Prostate gland (tissue), 2 donors: ENCODE measurements at regions not wholly inside any gene's neighbourhood (a gene's known extent, or its start where the extent isn't known, plus 50 kb on each side); places are given as distances from the start of the nearest gene placed in this dataset.

Experiments used
- DNase-seq: peaks from one replicate; pipeline ENCODE4 v3.0.0-alpha.2; 2019; ENCODE audit warnings: low spot score
- H3K27ac ChIP-seq, 2 donors: fragments of 200-600 bp; sonication (generic); 2 replicates each; pipeline ENCODE4 v1.5.1; 2017 to 2019
- H3K27me3 ChIP-seq: fragments of 200-600 bp; sonication (generic); replicated peaks from 2 replicates; pipeline ENCODE4 v1.5.1; 2019; ENCODE audit not compliant: insufficient read depth
- H3K36me3 ChIP-seq, 2 donors: fragments of 200-600 bp; sonication (generic); 1 replicate in 1 of 2; 2 replicates in 1 of 2; pipeline versions ENCODE4 v1.5.1 to v1.8.1; 2017 to 2019
- H3K4me1 ChIP-seq: fragments of 200-600 bp; sonication (generic); replicated peaks from 2 replicates; pipeline ENCODE4 v1.5.1; 2019
- H3K4me3 ChIP-seq, 2 donors: fragments of 200-600 bp; sonication (generic); 2 replicates each; pipeline ENCODE4 v1.5.1; 2017 to 2019
- H3K9me3 ChIP-seq: fragments of 200-600 bp; sonication (generic); 2 replicates; pipeline ENCODE4 v1.5.1; 2017
- POLR2A ChIP-seq: fragments of 450-650 bp; IDR thresholded peaks from one replicate; pipeline ENCODE4 v1.6.1; 2016; ENCODE audit warnings: antibody characterized with exemption, mild to moderate bottlenecking
- POLR2AphosphoS5 ChIP-seq: sonication (generic); formaldehyde crosslinking; IDR thresholded peaks from one replicate; pipeline ENCODE4 v1.6.1; 2017; ENCODE audit warnings: antibody characterized with exemption
- WGBS: methylation state at CpG from one replicate; pipeline ENCODE4 v1.1.5; 2018; 5-methylcytosine and 5-hydroxymethylcytosine counted together
- intact Hi-C: fragments of 100-400 bp; cut with DNase I; formaldehyde crosslinking; loops from one replicate; pipeline ENCODE4 v1.14.2; 2022
- TF ChIP-seq, protein P1 (sequence below), 4 experiments: fragments of 200-600 bp in 2 of 4; fragments of 450-650 bp in 2 of 4; sonication (generic) in 2 of 4; IDR thresholded peaks; 1 replicate in 3 of 4; 2 replicates in 1 of 4; pipeline ENCODE4 v1.5.1; 2016 to 2019; ENCODE audit warnings: antibody characterized with exemption in 4 of 4, mild to moderate bottlenecking in 2 of 4, moderate library complexity in 2 of 4

- TF ChIP-seq, protein P1, sequence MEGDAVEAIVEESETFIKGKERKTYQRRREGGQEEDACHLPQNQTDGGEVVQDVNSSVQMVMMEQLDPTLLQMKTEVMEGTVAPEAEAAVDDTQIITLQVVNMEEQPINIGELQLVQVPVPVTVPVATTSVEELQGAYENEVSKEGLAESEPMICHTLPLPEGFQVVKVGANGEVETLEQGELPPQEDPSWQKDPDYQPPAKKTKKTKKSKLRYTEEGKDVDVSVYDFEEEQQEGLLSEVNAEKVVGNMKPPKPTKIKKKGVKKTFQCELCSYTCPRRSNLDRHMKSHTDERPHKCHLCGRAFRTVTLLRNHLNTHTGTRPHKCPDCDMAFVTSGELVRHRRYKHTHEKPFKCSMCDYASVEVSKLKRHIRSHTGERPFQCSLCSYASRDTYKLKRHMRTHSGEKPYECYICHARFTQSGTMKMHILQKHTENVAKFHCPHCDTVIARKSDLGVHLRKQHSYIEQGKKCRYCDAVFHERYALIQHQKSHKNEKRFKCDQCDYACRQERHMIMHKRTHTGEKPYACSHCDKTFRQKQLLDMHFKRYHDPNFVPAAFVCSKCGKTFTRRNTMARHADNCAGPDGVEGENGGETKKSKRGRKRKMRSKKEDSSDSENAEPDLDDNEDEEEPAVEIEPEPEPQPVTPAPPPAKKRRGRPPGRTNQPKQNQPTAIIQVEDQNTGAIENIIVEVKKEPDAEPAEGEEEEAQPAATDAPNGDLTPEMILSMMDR (IDR thresholded peaks at IDR 0.05) = no peak
- TF ChIP-seq POLR2AphosphoS5 (no peak), POLR2A (no peak)
- no peak for DNase-seq
- Histone ChIP-seq H3K27ac (no peak overlapping the region), H3K9me3 (no peaks in the 10 kb centered on the region), H3K27me3 (no peaks in the 10 kb centered on the region), H3K36me3 (no peaks in the 10 kb centered on the region), H3K4me1 (no peaks in the 10 kb centered on the region), H3K4me3 (no peak overlapping the region)
- intact Hi-C loops = no loop called here
- WGBS = 93% methylated on average over 15 of the region's 15 CpGs
Measured at GRCh38 chr13:112193463-112194166, 126.7 kb downstream of the SOX1 start.

GRCh38 chr13:112194167-112194530 is 127.2 kb downstream of the SOX1 start:
- 94% methylated on average over 17 of the region's 22 CpGs for WGBS
- no peaks in the 10 kb centered on the region for H3K9me3 ChIP-seq
- no peaks in the 10 kb centered on the region for H3K36me3 ChIP-seq

GRCh38 chr13:112194579-112194978 is 127.6 kb downstream of the SOX1 start:
- WGBS = 92% methylated on average over 31 of the region's 31 CpGs
- intact Hi-C loops = no loop called here
- TF ChIP-seq POLR2AphosphoS5 (no peak), POLR2A (no peak)
- TF ChIP-seq, protein P1 (IDR thresholded peaks at IDR 0.05) = no peak

More at GRCh38 chr13:112194167-112194530, 127.2 kb downstream of the SOX1 start:
- TF ChIP-seq, protein P1 (IDR thresholded peaks at IDR 0.05) = no peak
- no peaks in the 10 kb centered on the region for H3K4me1 ChIP-seq
- DNase-seq = no peak
- intact Hi-C loops = no loop called here
- H3K4me3 ChIP-seq = no peak overlapping the region
- H3K27me3 ChIP-seq = no peaks in the 10 kb centered on the region
- H3K27ac ChIP-seq = no peak overlapping the region

DNA sequence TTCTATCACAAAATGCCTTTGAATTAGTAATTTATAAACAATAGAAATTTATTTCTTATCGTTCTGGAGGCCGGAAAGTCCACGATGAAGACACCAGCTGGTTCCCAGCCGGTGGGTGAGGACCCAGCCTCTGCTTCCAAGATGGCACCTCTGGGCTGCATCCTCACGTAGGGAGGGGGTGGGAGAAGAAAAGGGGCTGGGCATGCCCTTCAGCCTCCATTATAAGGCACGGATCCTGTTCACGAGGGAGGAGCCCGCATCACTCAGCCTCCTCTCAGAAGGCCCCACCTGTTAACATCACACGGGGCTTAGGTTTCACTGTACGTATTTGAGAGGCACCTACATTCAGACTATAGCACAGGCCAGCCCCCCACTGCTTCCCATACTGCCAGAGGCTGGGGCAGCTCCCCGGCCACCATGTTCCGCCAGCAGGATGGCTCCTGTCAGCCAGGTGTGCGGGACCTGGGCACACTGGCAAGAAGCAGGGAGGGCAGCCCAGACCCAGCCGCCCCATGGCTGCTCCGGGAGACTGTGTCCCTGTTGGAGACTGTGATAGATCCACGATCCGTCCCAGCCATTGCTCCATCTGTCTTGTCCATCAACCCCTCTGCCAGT is 131.6 kb downstream of the SOX1 start:
- intact Hi-C loops = no loop called here
- no peak for DNase-seq
- Histone ChIP-seq H3K36me3 (no peaks in the 10 kb centered on the region), H3K27ac (no peak overlapping the region), H3K4me1 (no peaks in the 10 kb centered on the region), H3K9me3 (no peaks in the 10 kb centered on the region), H3K4me3 (no peak overlapping the region), H3K27me3 (no peaks in the 10 kb centered on the region)
- WGBS = 74% methylated on average over 17 of the region's 17 CpGs
- TF ChIP-seq, protein P1 (IDR thresholded peaks at IDR 0.05) = no peak

More at GRCh38 chr13:112194579-112194978, 127.6 kb downstream of the SOX1 start:
- Histone ChIP-seq H3K4me1 (no peaks in the 10 kb centered on the region), H3K27me3 (no peaks in the 10 kb centered on the region), H3K4me3 (no peak overlapping the region), H3K9me3 (no peaks in the 10 kb centered on the region), H3K27ac (no peak overlapping the region), H3K36me3 (no peaks in the 10 kb centered on the region)
- no peak for DNase-seq

- intact Hi-C loops = no loop called here
- no peak overlapping the region for H3K27ac ChIP-seq
- no peak overlapping the region for H3K4me3 ChIP-seq
- no peaks in the 10 kb centered on the region for H3K4me1 ChIP-seq
- 78% methylated on average over 10 of the region's 10 CpGs for WGBS
- peaks cover 13% of the 10 kb centered on the region for H3K27me3 ChIP-seq
- no peak for DNase-seq
- TF ChIP-seq POLR2AphosphoS5 (no peak), POLR2A (no peak)
- TF ChIP-seq, protein P1 (IDR thresholded peaks at IDR 0.05) = no peak
- no peaks in the 10 kb centered on the region for H3K9me3 ChIP-seq
- H3K36me3 ChIP-seq = no peaks in the 10 kb centered on the region
Measured at GRCh38 chr13:112200200-112200599, 133.3 kb downstream of the SOX1 start.
